Endodermal cell (in vitro differentiated cells): ENCODE measurements at regions not wholly inside any gene's neighbourhood (a gene's known extent, or its start where the extent isn't known, plus 50 kb on each side); places are given as distances from the start of the nearest gene placed in this dataset.

ENCODE experiments used
- DNase-seq: peaks from one replicate; pipeline ENCODE4 v3.0.0-alpha.2; 2017
- H3K27ac ChIP-seq: 2 replicates; pipeline ENCODE4 v1.5.1; 2013; ENCODE audit warnings: mild to moderate bottlenecking, low read depth, low read length, moderate library complexity
- H3K27me3 ChIP-seq: 2 replicates; pipeline ENCODE4 v1.6.1; 2013; ENCODE audit warnings: mild to moderate bottlenecking, low read length, moderate library complexity; ENCODE audit not compliant: insufficient read depth, control insufficient read depth, poor library complexity, severe bottlenecking
- H3K36me3 ChIP-seq: 2 replicates; pipeline ENCODE4 v1.7.0; 2013; ENCODE audit warnings: mild to moderate bottlenecking, low read length, moderate library complexity; ENCODE audit not compliant: control insufficient read depth, insufficient read depth
- H3K4me1 ChIP-seq: one replicate; pipeline ENCODE4 v1.7.0; 2013; ENCODE audit warnings: low read length; ENCODE audit not compliant: control insufficient read depth, insufficient read depth
- H3K4me3 ChIP-seq: 2 replicates; pipeline ENCODE4 v1.5.1; 2013; ENCODE audit warnings: mild to moderate bottlenecking, low read length, moderate library complexity
- H3K9ac ChIP-seq: 2 replicates; pipeline ENCODE4 v1.6.1; 2013; ENCODE audit warnings: mild to moderate bottlenecking, low read length, moderate library complexity; ENCODE audit not compliant: poor library complexity, severe bottlenecking; ENCODE audit errors: extremely low read depth
- H3K9me3 ChIP-seq: 2 replicates; pipeline ENCODE4 v1.6.1; 2013; ENCODE audit warnings: mild to moderate bottlenecking, low read length, moderate library complexity; ENCODE audit not compliant: control insufficient read depth
- H3K27ac Mint-ChIP-seq: 2 replicates; pipeline ENCODE4 v1.8.0; 2020; ENCODE audit warnings: mixed read lengths
- H3K27me3 Mint-ChIP-seq: 2 replicates; pipeline ENCODE4 v1.8.0; 2021; ENCODE audit warnings: mild to moderate bottlenecking, mixed read lengths; ENCODE audit not compliant: insufficient read depth
- H3K36me3 Mint-ChIP-seq: 2 replicates; pipeline ENCODE4 v1.8.0; 2020; ENCODE audit warnings: low read depth, mixed read lengths
- H3K4me1 Mint-ChIP-seq: 2 replicates; pipeline ENCODE4 v1.8.0; 2020; ENCODE audit warnings: mixed read lengths
- H3K4me3 Mint-ChIP-seq: 2 replicates; pipeline ENCODE4 v1.8.0; 2020; ENCODE audit warnings: mild to moderate bottlenecking, moderate library complexity, mixed read lengths
- H3K9me3 Mint-ChIP-seq: 2 replicates; pipeline ENCODE4 v1.8.0; 2020; ENCODE audit warnings: mild to moderate bottlenecking, mixed read lengths
- WGBS, 2 experiments: methylation state at CpG; one replicate each; pipeline versions ENCODE4 v1.1.5 to v1.1.7; 2013; ENCODE audit warnings: missing lambda C conversion rate in 2 of 2, mixed read lengths in 1 of 2; ENCODE audit not compliant: insufficient coverage in 1 of 2, insufficient read length in 1 of 2; 5-methylcytosine and 5-hydroxymethylcytosine counted together
- TF ChIP-seq, protein P1 (sequence below): fragments of 200-600 bp; sonication (generic); conservative IDR thresholded peaks from 2 replicates; pipeline ENCODE4 v1.5.0; 2021; ENCODE audit warnings: antibody characterized with exemption, mild to moderate bottlenecking

DNA sequence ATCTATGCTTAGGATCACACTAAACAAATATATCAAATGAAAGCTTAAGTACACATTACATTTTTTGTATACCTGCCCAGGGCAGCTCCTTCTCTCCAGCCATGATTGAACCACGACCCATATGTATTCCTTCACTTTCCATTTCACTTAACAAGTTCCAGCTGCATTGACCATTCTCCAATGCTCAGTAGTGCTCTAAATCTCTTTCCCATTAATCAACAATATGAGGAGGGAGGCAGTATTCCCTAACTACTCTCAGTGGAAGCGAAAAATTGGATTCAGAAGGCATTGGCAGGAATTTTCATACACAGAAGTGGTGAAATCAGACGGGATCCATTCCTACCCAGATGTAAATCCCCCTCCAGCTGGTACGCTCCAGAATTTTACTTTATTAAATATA, 372.0 kb upstream of the LUZP2 start:
- WGBS, 2 experiments, result 93% methylated on average over 4 of the region's 4 CpGs; no CpG with 5 or more reads in 1 of the 2 experiments

DNA sequence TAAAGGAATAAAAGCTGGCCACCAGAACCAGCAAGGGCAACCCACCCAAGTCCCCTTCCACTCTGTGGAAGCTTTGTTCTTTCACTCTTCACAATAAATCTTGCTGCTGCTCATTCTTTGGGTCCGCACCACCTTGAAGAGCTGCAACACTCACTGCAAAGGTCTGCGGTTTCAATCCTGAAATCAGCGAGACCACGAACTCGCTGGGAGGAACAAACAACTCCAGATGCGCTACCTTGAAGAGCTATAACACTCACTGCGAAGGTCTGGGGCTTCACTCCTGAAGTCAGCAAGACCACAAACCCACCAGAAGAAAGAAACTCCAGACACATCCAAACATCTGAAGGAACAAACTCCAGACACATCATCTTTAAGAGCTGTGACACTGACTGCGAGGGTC, 365.2 kb upstream of the LUZP2 start:
- no peak overlapping the region for H3K27ac ChIP-seq
- TF ChIP-seq, protein P1, sequence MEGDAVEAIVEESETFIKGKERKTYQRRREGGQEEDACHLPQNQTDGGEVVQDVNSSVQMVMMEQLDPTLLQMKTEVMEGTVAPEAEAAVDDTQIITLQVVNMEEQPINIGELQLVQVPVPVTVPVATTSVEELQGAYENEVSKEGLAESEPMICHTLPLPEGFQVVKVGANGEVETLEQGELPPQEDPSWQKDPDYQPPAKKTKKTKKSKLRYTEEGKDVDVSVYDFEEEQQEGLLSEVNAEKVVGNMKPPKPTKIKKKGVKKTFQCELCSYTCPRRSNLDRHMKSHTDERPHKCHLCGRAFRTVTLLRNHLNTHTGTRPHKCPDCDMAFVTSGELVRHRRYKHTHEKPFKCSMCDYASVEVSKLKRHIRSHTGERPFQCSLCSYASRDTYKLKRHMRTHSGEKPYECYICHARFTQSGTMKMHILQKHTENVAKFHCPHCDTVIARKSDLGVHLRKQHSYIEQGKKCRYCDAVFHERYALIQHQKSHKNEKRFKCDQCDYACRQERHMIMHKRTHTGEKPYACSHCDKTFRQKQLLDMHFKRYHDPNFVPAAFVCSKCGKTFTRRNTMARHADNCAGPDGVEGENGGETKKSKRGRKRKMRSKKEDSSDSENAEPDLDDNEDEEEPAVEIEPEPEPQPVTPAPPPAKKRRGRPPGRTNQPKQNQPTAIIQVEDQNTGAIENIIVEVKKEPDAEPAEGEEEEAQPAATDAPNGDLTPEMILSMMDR, result no peak
- H3K36me3 ChIP-seq, result no peaks in the 10 kb centered on the region
- Mint-ChIP-seq H3K4me1 (no peaks in the 10 kb centered on the region), H3K36me3 (no peaks in the 10 kb centered on the region), H3K27ac (no peak overlapping the region), H3K4me3 (no peak overlapping the region), H3K27me3 (no peaks in the 10 kb centered on the region), H3K9me3 (no peaks in the 10 kb centered on the region)
- H3K9ac ChIP-seq, result no peak overlapping the region
- H3K27me3 ChIP-seq, result no peaks in the 10 kb centered on the region
- no peak for DNase-seq
- H3K4me1 ChIP-seq, result no peaks in the 10 kb centered on the region
- WGBS, 2 experiments, result 95 to 100% methylated on average over 1 to 8 of the region's 8 CpGs
- H3K9me3 ChIP-seq, result no peaks in the 10 kb centered on the region
- no peak overlapping the region for H3K4me3 ChIP-seq

More for the DNA sequence above, 372.0 kb upstream of the LUZP2 start:
- H3K36me3 ChIP-seq, result no peaks in the 10 kb centered on the region
- Mint-ChIP-seq H3K4me1 (no peaks in the 10 kb centered on the region), H3K4me3 (no peak overlapping the region), H3K27ac (no peak overlapping the region), H3K9me3 (no peaks in the 10 kb centered on the region), H3K27me3 (no peaks in the 10 kb centered on the region), H3K36me3 (no peaks in the 10 kb centered on the region)
- H3K9me3 ChIP-seq, result no peaks in the 10 kb centered on the region
- TF ChIP-seq, protein P1, result no peak
- no peak overlapping the region for H3K27ac ChIP-seq
- no peak for DNase-seq
- no peak overlapping the region for H3K9ac ChIP-seq
- no peaks in the 10 kb centered on the region for H3K4me1 ChIP-seq
- no peaks in the 10 kb centered on the region for H3K27me3 ChIP-seq
- no peak overlapping the region for H3K4me3 ChIP-seq

DNA sequence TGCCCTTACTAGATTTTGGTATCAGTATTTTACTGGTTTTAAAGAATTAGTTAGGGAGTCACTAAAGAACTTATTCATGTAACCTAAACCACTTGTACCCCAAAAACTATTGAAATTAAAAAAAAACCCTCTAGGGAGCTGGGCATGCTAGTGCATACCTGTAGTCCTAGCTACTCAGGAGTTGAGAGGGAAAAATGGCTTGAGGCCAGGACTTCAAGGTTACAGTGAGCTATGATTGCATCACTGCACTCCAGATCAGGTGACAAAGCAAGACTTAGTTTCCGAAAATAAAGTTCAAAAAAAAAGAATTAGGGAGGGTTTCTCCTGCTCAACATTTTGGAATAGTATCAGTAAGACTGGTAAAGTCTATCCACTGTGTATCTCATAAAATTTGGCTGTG, 364.4 kb upstream of the LUZP2 start:
- Histone ChIP-seq H3K4me3 (no peak overlapping the region), H3K27me3 (no peaks in the 10 kb centered on the region), H3K9me3 (no peaks in the 10 kb centered on the region), H3K36me3 (no peaks in the 10 kb centered on the region), H3K27ac (no peak overlapping the region), H3K4me1 (no peaks in the 10 kb centered on the region), H3K9ac (no peak overlapping the region)
- H3K27me3 Mint-ChIP-seq, result no peaks in the 10 kb centered on the region
- no peak overlapping the region for H3K27ac Mint-ChIP-seq
- 90 to 91% methylated on average over 1 of the region's 1 CpG for WGBS, 2 experiments
- TF ChIP-seq, protein P1, result no peak
- DNase-seq, result no peak
- no peaks in the 10 kb centered on the region for H3K4me1 Mint-ChIP-seq
- H3K4me3 Mint-ChIP-seq, result no peak overlapping the region
- no peaks in the 10 kb centered on the region for H3K9me3 Mint-ChIP-seq
- H3K36me3 Mint-ChIP-seq, result no peaks in the 10 kb centered on the region
